ENCODE measurements at regions not wholly inside any gene's neighbourhood (a gene's known extent, or its start where the extent isn't known, plus 50 kb on each side); places are given as distances from the start of the nearest gene placed in this dataset.

GRCh38 chrX:13892856-13893255 is 76.0 kb upstream of the GPM6B start:
- TF ChIP-seq, protein P1, sequence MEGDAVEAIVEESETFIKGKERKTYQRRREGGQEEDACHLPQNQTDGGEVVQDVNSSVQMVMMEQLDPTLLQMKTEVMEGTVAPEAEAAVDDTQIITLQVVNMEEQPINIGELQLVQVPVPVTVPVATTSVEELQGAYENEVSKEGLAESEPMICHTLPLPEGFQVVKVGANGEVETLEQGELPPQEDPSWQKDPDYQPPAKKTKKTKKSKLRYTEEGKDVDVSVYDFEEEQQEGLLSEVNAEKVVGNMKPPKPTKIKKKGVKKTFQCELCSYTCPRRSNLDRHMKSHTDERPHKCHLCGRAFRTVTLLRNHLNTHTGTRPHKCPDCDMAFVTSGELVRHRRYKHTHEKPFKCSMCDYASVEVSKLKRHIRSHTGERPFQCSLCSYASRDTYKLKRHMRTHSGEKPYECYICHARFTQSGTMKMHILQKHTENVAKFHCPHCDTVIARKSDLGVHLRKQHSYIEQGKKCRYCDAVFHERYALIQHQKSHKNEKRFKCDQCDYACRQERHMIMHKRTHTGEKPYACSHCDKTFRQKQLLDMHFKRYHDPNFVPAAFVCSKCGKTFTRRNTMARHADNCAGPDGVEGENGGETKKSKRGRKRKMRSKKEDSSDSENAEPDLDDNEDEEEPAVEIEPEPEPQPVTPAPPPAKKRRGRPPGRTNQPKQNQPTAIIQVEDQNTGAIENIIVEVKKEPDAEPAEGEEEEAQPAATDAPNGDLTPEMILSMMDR (IDR thresholded peaks at IDR 0.05 in 8 of 11, conservative IDR thresholded peaks at IDR 0.05 in 3 of 11) = no peak
- TF ChIP-seq POLR2A (IDR thresholded peaks at IDR 0.05) (no peak), POLR2AphosphoS5 (IDR thresholded peaks at IDR 0.05) (no peak)

Data from spleen (tissue), 7 donors.